NCI-H2196 (cell line): ENCODE measurements at regions not wholly inside any gene's neighbourhood (a gene's known extent, or its start where the extent isn't known, plus 50 kb on each side); places are given as distances from the start of the nearest gene placed in this dataset.
A peak's percentile ranks its signal among the peaks of the same experiment; 100 is the strongest.
"Not testable (repeated sequence)": the region's sequence is repeated elsewhere in the genome, so short reads cannot be mapped to it uniquely, and the experiment has no call there.

Experiments used
- DNase-seq: peaks from one replicate; lab custom pipeline; 2025; ENCODE audit not compliant: unreplicated experiment; lab: John Stamatoyannopoulos, UW

DNA sequence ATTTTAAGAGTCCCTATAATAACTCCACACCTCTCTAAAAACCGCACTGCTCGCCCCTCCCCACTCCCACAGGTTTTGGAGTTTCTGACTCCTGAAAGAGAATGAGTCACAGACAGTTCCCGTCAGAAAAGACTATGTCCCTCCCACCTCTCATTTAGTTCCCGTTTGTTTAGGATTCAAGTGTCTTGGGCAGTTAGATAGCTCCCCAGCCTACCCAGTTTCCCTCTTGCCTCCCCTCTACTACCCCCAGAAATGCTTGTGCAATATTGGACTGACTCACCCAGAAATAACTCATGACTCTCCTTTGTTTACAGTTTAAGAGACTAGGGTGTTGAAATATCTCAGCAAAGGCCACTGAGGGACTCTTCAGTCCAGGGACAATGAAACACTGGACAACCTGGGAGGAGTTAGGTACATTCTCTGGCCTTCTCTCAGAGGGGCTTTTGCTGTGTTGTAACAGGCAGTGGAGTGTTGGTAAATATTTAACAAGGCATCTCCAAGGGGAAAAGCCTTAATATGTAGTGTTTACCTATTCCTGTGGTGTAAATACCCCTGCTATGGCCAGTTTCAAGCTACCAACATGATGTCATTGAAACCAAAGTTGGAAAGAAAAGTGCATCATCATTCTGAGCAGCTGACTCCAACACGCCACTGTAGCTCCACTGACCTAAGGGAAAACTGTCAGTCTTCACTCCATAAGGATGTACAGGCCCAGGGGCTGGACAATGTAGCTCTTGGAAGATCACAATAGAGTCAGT, 96.1 kb upstream of the CHD2 start:
- DNase-seq = peak; percentile 59

DNA sequence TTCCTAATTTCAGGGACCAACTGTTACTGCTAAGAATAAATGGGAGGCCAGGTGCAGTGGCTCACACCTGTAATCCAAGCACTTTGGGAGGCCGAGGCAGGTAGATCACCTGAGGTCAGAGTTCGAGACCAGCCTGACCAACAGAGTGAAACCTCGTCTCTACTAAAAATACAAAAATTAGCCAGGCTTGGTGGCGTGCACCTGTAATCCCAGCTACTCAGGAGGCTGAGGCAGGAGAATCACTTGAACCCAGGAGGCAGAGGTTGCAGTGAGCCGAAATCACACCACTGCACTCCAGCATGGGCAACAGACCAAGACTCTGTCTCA, 95.6 kb upstream of the CHD2 start:
- DNase-seq = not testable (repeated sequence)

DNA sequence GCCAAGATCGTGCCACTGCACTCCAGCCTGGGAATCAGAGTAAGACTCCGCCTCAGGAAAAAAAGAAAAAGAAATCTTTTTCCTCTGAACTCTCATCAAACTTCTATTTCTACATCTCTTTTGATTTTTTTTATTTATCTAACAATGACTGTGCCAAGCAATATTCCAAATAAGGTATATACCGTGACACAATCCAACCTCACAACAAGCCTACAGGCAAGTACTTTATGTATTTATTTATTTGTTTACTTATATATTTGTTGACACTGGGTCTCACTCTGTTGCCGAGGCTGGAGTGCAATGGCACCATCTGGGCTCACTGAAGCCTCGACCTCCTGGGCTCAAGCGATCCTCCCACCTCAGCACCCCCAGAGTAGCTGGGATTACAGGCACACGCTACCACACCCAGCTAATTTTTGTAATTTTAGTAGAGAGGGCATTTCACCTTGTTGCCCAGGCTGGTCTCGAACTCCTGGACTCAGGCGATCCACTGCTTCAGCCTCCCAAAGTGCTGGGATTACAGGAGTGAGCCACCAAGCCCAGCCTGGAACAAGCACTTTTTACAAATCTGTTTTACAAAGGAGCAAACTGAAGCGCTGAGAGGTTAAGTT, 94.9 kb upstream of the CHD2 start:
- no peak for DNase-seq

DNA sequence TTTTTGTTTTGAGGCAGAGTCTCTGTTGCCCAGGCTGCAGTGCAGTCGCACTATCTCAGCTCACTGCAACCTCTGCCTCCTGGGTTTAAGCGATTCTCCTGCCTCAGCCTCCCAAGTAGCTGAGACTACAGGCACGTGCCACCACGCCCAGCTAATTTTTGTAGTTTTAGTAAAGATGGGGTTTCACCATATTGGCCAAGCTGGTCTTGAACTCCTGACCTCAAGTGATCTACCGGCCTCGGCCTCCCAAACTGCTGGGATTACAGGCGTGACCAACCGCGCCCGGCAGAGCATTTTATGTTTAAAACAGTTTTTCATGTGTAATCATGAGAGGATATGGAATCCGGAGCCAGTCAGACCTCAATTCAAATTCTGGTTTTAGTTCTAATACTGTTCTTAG, 94.0 kb upstream of the CHD2 start:
- not testable (repeated sequence) for DNase-seq

DNA sequence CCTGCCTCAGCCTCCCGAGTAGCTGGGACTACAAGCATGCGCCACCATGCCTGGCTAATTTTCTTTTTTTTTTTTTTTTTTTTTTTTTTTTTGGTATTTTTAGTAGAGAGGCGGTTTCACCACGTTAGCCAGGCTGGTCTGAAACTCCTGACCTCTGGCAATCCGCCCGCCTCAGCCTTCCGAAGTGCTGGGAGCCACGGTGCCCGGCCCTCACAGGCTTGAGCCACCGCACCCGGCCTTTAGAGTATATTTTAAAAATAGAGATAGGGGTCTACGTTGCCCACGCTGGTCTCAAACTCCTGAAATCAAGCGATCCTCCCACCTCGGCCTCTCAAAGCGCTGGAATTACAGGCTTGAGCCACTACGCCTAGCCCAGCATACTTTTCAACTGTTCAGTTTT, 93.4 kb upstream of the CHD2 start:
- DNase-seq = no peak

DNA sequence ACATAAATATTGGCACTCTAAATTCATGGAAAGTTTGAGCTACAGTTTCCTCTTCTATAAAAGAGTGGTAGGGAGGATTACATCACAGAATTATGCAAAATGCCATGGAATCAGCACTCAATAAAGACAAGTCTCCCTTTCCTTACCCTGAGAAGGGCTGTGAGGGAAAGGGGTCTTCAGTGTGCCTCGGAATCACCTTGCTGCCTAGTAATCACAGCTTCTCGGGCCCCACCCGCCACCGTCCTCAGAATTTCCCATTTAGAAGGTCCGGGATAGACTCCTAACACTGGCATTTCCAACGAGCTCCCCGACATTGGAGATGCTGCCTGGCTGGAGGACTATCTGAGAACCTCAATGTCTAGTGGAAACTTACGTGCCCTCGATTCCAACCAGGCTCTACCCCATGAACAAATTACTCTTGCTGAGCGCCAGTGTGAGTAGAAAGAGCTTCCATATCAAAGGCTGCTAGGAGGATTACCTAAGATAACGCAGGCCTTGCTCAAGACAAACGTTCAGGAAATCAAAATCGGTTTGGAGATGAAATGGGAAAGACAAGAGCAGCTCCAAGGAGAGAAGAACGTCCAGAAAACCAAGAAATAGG, 92.1 kb upstream of the CHD2 start:
- DNase-seq = no peak

DNA sequence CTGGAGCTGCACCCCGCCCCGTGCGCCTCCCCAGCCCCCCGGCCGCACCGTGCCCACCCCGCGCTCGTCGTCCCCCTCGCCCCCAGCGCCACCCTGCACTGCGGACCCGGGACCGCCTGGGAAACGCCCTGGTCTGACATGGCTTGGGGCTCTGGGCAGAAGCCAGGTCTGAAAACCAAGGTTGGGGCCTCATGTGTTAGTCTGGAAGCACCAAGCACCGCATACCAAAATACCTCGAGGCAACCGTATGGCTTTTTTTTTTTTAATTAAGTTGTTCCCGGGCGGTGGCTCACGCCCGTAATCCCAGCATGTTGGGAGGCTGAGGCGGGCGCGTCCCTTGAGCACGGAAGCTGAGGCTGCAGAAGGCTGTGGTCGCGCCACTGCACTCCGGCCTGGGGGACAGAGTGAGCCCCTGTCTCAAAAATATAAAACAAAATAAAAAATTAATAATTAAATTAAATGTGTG, 91.5 kb upstream of the CHD2 start:
- no peak for DNase-seq

DNA sequence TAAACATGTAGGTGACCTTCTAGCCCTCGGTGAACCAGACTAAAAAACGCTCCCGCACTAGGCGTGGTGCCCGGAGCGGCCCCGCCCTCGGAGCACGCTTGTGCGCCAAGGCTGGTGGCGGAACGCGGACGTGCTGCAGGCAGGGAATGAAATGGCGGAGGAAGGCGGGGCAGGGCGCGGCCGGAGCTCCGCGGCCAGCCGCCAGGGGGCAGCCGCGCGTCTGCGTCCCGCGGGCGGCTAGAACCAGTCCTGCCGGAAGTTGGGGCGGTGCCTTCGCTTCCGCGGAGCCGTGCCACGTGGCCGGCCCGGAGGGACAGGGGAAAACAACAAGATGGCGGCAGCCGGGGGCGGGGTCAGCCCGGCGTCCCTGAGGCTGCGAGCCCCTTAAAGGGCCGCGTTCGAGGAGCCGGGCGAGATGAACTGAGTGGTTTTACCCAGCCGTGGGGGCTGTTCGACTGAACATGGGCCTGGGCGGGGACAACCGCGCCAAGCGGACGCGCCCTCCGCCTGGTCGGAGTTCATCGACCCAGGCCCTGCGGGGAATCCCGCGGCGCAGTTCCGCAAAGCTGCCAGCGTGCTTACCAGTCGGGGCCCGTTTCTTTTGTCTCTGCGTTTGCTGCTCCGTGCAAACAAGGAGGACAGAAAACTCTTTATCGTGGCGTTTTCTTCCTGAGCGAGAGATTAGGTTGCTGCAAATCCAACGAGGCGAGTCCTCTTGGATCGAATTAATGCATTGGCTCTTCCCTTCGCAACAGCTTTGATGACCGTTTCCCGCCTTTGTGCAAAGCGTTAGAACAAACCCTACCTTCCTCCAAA, 90.9 kb upstream of the CHD2 start:
- peak; percentile 92 for DNase-seq

DNA sequence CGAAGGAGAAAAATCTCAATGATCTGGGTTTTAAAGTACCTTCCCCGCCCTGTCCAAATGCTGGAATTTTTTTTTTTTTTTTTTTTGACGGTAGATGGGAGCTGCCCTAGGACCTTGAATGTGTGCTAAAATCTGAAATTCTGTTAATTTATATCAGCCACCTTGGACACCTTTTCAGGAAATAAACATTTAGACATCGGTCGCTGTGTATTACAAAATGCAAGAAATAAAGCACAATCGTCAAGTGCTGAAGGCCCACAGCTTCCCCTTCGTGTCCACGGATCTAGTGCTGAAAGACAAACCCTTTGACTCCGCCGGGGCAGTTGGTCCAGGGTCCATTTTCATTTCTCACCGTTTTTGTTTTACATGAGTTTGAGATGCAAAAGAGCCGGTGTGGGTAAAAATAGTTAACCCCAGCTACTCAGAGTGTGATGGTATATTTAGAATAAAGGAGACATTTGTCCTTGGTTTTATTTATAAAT, 90.2 kb upstream of the CHD2 start:
- no peak for DNase-seq

DNA sequence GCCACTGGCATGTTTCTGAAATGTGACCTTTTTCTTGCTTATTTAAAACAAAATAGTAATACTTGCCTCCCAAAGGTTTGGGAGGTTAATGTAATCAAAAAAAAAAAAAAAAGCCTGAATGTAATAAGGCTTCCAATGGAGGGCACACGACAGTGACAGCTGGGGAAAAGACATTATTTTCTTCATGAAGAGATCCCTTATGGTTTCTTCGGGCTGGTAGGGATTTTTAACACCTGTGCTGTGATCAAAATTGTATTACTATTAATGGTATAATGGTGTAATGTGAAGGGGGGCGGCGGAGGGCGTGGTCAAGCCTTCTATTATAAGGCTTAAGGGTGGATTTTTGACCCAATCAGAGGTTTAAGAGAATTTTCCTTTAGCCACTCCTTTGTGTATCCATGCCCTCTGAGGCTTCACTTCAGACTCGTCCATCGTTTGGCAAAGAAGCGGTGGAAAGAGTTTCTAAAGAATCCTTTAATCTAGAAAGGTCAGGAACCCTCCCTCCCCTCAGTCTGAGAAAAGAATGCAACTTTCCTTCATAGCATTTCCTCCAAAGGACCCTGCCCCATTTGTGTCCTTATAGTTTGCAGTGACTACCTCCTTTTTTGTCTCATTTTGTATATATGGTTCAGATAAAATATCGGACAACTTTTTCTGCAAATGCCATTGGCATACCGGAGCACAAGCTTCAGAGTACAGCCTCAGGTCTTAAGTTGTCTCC, 89.5 kb upstream of the CHD2 start:
- peak; percentile 69 for DNase-seq

DNA sequence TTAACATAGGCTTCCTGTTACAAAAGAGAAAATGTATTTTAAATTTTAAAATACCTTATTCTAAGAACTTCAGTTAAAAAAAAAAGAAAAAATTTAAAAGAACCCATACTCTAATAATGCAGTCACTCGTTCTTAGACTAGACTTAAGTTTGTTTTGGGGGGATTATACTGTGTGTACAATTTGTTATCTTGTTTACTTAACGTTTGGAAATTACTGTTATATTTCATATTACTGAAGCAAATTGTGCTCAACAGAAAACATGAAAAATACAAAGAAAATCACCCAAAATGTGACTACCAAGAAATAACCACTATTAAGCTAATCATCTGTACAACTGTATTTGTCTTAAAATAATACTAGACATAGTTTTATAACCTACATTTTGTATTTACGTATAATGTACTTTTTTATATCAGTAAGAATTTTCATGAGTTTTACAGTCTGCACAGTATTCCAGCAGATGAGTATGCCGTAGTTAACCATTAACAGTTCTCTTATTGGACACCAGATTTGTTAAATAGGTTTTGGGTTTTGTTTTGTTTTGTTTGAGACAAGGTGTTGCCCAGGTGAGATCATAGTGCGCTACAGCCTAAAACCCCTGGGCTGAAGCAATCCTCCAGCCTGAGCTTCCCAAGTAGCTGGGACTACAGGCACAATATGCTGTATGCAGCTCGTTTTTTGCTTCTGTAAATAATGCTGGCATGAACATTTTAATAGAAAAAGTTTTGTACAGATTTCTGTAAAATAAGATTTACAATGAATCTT, 88.8 kb upstream of the CHD2 start:
- DNase-seq = peak; percentile 12

DNA sequence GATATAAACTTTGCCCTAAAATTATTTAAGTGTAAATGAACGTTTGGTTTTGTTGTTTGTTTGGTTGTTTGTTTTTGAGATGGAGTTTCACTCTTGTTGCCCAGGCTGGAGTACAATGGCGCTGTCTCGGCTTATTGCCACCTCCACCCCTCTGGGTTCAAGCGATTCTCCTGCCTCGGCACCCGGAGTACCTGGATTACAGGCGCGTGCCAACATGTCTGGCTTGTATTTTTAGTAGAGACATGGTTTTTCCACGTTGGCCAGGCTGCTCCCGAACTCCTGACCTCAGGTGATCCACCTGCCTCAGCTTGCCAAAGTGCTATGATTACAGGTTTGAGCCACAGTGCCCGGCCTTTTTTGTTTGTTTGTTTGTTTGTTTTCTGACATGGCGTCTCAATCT, 87.9 kb upstream of the CHD2 start:
- no peak for DNase-seq

DNA sequence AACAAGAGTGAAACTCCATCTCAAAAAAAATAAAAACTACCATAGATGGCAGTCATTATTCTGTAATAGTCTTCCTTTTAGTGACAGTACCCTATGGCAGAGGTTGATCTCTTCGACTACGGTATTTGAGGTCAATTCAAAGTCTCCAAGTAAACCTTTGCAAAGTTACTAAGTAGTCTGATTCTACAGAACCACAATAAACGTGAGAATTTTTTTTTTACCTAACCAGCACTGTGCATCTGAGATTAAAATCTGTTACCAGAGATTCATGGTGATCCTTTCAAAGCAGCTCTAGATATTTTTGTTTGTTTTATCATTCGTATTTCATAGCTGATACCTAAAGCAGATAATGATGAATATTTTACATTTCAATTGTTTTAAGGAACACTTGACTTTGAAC, 86.6 kb upstream of the CHD2 start:
- no peak for DNase-seq

DNA sequence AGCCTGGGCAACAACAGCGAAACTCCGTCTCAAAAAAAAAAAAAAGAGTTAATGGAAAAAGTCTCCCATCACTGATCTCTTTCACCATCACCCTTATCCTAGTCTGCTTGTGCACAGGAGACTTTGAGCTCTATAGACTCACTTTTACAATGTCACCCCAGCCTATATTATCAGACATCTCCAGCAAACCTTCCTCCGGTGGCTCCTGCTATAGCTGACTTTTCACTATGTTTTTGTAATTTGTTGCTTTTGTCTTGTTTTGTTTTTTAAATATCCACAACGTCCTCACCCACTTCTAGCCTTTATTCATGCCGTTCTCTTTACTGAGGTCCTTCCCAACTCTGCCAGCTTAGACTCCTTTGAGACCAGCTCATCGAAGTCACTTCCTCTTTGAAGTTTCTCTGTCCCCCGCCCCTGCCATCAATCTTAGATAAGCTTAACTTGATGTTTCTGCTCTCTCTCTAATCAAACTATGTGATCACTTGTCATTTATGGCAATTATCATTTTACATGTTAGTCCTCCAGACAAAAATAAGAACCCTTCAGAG, 82.7 kb upstream of the CHD2 start:
- no peak for DNase-seq

DNA sequence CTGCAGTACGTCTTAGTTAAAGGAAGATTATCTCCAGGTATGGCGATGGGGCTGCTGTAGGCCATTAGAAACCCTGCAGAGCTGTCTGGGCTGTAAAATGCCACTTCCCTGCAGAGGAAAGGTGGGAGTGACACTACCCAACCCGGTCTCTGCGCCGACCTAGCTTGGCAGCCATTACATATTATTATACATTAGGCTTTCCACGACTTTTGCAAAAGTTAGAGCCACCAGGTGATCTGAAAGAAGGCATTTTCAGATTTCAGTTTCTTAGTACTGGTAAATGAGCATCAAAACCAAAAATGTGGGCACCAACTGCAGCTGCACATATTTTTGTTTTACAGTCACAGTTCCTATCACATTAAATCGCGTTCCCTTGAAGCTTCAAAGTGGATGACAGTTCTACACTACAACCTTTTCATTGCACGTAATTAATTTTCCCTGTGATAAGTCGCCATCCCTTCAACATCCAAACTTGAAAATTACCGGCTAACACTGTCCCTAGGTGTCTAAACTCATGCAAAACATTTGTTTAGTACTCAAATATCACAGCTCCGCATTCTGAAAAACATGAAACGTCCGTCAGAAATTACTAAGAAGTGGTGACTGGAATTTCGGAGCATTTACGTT, 81.4 kb upstream of the CHD2 start:
- DNase-seq = no peak

DNA sequence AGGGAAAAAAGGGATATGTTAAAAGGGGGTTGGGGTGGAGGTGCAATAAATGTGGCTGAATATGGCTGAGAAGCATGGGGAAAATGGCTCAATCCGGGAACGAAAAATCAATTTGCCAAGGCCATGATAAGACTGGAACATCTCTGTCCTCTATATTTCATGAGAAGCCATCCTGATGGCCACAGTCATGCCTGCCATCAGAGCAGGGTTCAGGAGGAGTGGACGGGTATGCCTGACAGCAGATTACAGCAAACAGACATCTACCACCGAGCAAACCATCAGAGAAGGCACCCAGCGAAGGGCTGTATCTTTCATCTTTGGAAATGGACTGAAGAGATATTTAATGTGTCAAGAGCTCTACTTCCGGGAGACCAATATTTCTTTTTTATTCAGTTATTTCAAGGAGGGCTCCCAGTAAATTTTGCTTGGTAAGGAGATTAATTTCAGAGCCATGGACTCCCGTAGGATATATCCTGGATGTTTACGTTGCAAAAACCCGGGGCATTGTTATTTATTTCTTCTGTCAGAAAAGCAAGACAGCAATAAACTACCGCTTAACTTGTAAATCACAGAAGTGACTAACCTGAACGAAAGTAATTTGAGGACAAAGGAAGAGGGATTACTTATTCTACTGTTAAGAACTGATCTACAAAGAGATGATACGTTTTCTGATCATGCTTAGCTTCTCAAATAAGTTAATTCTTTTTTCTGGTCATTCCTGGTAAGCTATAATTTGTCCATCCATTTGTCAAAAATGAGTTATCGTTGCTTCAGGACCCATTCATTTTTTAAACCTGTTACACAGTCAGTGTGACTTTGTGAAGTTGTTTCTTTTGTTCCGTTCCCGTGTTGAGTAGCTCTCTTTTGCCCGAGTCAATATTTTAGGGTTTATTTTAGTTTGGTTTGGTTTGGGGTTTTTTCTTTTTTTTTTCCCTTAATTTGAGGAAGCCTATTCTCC, 80.6 kb upstream of the CHD2 start:
- DNase-seq = peak; percentile 35

DNA sequence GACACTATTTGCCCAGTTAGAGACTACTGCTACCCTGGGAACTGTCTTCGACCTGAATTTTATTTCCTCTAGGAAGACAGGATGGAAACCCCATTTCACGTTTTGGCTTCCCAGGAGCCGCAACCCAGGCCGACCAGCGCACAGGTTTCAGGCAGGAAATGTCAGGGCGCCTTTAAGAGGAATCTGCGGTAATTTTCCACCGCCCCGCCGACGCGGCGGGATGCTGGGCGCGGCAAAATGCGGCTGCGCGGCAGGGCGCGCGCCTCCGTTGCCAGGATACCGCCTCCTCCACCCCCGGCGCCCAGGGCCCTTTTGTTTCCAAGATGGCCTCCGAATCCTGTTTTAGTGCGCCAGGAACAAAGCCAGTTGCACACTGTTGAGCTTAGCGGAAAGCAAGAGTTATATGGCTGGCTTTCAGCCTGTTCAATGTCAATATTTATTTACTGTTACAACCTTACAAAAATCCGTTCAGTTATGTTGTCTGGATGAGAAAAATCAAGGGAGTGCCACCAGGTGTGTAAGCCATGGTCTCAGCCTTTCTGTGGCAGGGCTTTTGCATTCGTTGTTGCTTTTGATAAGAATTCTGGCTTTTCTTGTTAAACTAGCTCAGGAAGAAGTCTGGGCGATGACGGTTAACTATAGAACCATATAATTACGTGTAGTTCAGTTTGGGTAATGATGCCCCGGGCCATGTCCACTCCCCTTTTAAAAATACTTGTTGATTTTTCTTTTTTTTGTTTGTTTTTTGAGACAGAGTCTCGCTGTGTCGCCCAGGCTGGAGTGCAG, 79.7 kb upstream of the CHD2 start:
- DNase-seq = peak; percentile 90
